HK-2 (cell line): ENCODE measurements at regions not wholly inside any gene's neighbourhood (a gene's known extent, or its start where the extent isn't known, plus 50 kb on each side); places are given as distances from the start of the nearest gene placed in this dataset.

Source experiments
- DNase-seq: peaks from one replicate; pipeline ENCODE4 v3.0.0-alpha.2; 2018; ENCODE audit not compliant: unreplicated experiment

DNA sequence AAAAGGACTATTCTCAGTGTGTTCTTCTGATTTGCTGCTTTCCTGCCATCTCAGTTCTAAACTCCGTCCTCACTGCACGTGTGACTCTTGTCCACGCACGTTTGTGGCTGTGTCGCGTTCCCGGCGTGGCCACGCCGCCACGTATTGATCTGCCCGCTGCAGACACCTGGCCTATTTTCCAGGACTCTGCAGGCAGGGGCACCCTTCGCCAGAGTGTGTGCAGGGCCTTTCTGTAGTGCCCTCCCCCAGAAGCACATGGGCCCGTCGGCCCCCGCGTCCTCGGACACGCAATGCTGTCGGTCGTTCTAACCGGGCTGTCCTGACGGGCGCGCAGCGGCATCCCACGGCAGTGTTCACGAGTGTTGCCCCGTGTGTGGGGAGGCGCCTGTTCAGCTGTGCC lies 87.6 kb downstream of the YTHDF1 start:
- no peak for DNase-seq

DNA sequence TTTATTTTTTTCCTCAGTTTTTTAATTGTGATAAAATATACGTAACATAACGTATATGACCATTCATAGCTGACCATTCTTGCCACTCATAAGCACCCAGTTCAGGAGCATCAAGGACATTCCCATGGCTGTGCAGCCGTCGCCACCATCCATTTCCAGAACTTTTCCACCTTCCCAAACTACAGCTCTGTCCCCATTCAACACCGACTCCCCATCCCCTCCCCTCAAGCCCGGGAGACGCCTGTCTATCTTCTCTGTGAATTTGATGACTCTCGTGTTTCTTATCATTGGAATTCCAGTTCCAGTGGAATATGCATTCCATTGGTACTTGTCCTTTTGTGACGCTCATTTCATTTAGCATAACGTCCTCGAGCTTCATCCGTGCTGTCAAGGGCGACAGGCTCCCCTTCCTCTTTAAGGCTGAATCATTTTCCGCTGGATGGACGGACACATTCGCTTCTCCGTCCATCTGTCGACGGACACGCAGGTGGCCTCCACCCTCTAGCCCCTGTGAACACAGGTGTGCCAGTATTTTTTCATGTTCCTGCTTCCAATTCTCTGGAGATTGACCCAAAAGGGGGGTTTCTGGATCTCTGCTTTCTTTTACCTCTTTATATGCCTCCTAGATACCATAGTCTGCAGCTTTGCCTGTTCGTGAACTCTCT lies 88.1 kb downstream of the YTHDF1 start:
- no peak for DNase-seq

DNA sequence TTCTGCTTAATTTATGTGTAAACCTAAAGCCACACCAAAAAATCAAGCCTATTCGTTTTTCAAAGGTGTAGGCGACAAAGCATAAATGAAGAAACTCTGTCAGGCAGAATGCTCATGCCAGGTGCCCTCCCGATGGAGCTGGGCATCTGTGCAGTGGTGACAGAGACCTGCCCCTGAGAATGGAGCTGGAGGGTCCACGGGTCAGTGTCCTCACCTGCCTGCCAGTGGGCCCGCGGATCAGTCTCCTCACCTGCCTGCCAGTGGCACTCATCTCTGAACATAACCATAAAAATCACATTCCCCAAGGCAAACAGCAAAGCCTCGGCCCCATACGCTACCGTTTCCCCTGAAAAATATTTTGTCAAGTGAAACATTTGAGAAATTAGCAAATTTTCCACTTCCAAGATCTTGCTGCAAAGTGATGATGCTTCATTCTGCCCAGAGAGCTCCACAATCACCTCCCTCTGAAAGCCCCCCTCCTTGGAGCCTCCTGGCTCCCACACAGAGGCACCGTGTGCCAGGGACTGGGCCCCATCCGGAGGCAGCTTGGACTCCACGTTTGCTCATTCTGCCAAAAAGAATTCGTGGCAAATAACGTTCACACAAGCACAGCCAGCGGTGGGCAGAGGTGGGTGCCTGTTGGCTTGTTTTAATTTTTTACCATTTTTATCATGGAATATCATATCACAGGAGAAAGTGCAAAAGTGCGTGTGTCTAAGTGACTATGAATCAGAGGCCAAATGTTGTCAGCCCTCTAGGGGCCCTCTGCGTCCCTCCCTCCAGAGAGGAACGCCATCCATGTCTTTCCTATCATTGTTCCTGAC lies 88.8 kb downstream of the YTHDF1 start:
- DNase-seq: no peak

DNA sequence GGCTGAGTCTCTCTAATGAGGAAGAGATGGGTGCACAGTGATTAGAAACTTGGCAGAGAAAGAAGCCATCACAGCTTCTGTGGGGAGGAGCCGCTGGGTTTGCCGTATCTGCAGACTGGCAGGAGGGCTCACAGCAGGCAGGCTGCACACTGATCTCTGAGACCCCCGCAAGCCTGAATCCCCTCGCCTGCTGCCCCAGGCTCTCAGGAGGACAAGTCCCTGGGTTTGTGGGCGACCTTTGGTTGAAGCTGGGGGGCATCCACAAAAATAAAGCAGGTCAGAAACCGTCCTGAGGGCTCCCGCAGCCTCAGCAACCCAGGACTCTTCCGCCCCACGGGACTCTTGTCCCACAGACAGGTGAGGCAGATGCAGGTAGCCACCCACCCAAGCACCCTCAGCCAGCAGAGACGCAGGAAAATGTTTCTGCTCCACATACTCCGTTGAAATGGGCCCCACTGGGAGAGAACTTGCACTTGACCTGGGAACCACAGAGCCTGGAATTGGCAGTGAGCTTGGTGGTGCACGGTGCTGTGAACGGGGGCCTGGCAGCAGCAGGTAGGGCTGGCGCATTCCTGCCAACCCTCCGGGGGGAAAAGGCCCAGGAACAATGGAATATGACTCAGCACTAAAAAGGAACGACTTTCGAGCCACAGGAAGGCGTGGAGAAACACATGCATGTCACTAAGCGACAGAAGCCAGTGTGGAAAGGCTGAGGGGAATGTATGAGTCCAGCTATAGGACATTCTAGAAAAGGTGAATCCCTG lies 89.9 kb downstream of the YTHDF1 start:
- no peak for DNase-seq

DNA sequence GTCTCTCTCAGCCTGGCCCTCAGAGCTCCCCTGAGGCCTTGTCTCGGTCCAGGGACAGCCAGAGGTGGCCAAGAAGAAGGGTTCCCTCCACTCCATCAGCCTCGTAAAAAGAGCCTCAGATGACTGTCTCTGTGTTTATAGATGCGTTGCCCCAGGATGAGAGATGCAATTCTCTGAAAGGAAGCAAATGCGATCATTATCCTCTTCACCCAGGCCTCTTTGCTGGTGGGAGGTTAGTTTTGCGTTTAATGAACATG lies 90.4 kb downstream of the YTHDF1 start:
- DNase-seq: no peak

DNA sequence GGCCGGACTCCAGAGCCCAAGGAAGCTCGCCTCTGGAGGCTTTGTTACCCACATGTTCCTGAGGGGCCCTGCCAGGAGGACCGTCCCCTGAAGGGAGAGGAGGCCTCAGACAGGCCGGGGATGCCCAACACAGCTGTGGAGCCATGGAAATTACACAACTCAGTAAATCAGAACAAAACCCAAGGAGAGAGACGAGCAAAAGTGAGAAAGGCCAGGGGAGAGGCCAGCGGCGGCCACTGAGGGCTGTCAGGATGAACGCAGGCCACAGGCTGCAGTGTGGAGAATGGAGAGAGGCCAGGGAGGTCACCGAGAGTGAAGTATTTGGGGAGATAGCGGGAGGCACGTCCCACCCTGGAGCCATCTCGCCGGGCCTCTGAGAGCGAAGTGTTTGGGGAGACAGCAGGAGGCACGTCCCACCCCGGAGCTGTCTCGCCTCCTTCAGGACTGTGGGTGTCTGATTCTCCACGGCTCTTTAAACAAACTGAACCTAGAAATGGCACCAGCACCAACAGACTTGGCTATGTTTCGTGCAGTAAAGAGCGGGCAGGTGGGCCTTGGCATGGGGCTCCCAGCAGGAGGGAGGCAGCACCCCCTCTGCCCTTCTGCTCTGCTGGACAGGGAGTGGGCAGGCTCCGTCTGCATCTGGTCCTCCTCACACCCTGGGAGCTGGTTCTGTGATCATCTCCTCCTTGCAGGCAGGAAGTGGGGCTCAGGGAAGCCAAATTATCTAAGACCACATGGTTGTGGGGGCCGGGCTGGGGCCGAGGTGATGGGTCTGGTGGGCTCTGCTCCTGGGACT lies 91.0 kb downstream of the YTHDF1 start:
- DNase-seq: no peak

DNA sequence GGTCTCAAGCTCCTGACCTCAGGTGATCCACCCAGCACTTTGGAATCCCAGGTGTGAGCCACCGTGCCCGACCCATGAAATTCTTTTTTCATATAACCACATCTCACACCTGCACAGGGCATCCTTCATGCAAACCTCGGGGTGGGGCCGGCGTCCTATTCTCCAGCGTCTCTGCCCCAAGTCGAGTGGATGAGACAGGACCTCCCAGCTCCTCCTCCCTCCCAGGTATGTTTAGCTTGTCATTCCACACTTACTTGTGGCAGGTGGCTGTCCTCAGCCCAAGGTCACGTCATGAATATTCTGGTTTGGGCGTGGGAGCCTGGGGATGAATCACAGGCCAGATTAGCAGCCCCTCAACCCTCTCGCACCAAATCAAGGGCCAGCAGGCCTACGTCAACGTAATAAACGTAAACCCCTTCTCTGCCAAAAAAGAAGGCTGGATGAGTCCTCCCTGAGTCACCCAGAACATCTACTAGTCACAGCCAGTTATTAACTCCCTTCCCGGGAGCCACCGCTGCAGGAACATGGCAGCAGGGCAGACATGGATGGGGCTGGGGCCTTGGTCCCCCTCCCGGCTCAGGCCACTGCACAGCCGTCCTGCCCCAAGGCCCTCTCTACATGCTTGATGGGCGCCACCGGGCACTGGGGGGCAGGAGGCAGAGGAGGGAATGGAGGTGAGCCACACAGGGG lies 91.7 kb downstream of the YTHDF1 start:
- DNase-seq: no peak

DNA sequence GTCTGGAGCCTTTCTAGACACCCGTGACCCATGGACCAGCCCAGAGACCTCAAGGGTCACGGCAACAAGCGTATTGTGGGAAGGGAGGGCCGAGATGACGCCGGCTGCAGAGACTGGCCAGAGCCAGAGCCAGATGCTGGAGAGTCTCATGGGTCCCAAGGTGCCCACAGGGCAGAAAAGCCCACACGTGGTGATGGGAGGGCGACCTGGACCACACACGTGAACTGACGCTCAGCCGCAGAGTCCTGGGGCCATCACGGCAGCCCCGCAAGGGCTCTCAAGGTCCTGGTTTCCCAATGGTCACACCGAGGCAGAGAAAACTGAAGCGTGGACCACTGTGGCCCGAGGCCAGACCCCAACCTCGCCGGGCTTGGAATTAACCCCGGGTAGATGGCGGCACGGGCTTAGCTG lies 92.6 kb downstream of the YTHDF1 start:
- no peak for DNase-seq

DNA sequence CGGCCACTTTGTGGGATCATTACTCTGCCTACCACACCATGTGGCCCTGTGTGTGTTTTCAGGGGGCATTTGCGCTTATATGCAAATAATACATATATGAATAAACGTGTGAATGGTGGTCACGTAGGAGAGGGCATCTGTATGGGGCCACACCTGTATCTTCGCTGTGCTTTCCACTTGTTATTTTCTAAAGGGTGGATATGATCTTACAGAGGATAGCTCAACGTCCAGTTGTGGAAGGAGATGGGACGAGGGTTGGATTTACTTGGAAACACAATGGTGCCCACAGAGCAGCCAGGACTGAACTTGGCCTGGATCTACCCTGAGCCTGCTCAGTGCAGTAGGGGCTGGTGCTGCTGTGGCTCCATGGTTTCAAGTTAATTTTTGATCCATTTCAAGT lies 93.3 kb downstream of the YTHDF1 start:
- no peak for DNase-seq

DNA sequence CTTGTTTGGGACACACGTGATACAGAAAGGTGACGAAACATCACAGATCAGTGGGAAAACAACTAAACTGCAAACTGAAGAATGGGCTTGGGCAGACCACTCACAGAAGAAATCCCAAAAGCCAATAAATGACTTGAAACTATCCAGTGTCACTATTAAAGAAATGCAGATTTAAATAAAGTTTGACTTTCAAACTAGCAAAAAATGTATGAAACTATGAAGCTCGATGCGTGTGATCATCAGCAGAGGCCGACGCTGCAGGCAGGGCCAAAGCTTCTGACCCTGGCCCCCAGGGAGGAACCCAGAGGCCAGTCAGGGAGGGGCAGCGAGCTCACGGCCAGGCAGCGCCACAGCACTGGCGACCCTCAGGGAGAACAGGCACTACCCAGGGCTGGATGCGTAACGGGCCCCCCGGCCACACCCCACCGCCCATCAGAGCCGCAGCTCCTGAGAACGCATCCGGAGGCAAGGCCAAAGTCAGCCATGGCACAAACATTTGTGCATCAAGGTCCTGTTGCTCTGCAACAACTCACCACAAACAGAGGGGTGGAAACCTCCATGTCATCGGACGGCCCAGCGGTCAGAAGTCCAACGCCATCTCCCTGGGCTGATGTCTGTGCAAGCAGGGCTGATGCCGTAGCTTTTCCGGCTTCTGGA lies 94.1 kb downstream of the YTHDF1 start:
- no peak for DNase-seq

DNA sequence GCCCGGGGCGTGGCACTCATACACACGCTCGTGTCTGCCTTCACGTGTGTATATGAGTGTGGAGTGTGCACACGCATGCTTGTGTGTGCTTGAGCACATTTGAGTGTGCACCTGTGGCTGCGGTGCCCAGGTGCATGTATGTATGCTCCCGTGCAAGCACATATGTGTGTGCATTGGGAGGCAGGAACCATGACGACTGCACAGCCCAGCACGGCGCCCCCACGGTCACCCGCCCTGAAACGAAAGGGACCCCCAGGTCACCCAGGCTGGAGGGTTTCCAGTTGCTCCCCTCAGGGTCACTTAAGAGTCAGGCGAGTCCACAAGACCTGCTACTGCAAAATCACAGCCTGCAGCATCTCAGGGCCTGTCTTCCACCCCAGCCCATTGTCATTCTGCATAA lies 94.7 kb downstream of the YTHDF1 start:
- DNase-seq: no peak

DNA sequence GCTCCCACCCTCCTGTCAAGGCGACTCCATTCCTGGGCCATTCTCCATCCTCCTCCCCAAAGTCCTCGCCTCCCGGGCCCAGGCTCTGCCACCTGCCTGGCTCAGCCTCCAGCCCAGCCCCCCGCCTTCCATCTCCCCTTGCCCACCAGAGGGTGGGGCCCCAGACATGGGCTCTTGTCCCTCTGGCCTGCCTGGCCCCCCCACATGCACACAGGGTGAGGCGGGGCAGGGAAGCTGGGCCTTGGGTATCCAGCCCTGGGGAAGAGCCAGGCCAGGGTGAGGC lies 95.2 kb downstream of the YTHDF1 start:
- no peak for DNase-seq

DNA sequence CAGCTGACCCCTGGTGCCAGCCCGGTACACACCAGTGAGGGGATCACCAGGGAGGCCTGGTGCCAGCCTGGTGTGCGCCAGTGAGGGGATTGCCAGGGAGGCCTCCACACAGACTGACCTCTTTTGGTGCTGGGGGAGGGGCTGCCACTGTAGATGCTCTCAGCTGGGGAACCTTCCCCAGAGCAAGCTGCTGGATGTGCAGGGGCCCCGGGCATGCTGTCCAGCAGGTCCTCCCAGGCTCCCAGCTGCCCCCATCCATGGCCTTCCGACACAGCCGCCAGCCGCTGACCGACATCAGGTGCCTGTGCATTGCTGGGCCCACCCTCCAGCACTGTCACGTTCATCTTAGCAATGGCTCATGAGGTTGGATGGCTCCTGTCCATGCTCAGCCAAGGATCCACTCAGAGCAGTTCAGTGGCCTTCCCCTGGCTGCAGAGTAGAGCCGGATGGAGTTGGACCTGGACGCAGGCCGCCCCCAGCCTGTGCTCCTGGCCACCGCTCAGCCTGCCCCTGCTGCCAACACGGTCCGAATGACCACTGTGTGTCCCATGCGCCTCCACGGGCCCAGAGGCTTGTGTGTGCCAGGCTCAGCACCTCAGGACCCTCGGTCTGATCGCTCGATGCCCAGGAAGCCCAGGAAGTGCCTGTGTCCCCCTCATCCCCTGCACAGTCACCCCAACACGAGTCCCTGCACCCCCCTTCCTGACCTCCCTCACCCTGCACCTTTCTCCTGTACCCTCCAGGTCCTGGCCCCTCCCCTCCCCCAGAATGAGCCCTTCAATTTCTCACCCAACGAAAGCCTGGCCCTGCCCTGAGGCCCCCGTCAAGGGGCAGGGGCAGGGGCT lies 95.7 kb downstream of the YTHDF1 start:
- no peak for DNase-seq

DNA sequence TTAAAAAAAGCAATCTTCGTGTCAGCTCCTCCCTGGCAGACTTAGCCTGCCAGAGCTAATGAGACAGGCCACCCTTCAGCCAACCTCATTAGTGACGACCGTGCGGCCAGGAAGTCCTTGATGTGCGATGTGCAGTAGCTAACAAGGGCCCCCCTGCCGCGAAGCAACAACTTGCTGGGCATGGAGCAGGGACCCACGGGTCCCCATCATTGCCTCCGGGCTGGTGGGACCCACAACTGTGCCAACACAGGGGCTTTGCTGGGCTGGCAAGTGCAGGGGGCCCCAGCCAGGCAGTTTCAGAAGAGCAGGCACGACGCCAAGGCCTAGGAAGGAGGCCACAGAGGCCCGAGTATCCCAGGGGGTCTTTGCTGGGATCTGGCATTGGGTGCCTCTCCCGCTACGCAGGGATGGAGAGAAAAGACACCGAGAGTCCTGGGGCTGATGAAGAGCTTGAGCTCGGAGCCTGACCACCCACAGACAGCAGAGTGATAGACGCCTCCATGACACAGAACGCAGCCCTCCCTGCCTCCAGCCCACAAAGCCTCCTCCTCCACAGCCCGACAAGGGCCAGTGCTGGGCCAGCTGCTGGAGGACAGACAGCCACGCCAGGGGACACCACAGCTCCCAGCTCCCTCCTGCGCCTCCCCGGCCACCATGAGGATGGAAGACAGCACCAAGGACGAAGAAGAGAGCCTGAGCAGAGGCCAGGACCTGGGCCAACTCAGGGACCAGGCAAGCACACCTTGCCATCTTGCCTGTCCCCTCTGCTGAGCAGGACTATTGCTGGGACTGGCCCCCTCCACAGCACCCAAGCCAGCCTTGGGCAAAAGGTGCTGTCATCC lies 96.6 kb downstream of the YTHDF1 start:
- DNase-seq: no peak

DNA sequence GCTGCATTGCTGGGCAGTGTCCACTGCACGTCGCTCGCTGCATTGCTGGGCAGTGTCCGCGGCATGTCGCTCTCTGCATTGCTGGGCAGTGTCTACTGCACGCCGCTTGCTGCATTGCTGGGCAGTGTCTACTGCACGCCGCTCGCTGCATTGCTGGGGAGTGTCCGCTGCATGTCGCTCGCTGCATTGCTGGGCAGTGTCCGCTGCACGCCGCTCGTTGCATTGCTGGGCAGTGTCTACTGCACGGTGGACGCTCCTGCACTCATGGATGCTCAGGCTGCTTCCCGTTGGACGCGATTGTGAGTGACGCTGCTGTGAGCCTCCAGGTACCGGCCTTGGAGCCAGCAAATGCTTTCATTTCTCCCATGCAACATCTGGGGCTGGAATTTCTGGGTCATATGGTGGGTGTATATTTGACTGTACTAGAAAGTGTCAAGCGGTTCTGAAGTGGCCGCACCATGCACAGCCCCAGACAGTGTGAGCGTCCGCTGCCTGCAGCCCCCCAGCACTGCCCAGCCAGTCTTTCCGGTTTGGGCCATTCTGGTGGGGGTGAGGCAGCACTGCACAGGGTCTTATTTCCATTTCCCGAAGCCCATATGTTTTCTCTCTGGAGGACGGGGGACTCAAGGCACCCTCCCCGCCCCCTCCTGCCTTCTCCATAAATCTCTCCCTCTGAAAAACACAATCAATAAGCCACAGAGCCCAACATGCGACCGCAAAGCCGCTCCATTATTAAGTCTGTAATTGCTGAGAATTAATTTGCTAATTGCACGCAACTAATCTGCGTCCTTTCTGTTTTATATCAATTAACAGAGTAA lies 97.4 kb downstream of the YTHDF1 start:
- no peak for DNase-seq

DNA sequence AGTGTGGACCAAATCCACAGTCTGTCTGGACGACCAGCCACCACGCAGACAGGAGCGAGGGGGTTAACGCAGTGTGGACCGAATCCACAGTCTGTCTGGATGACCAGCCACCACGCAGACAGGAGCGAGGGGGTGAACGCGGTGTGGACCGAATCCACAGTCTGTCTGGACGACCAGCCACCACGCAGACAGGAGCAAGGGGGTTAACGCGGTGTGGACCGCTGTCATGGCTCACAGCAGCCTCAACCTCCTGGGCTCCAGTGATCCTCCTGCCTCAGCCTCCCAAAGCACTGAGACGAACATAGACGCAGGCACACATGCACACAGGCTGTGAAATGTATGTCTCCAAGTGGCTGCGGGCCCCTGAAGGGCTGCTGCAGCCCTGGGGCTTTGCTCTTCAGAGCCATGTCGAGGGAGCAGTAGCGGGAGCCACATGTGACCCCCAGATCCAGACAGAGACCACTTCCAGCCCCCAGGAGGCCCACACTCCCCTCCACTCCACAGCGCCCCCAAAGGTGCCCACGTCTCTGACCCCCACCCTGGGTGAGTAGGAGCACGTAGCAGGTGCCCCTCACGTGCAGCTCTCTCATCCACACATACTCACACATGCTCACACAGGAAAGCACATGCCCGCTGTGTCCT lies 98.1 kb downstream of the YTHDF1 start:
- DNase-seq: no peak

DNA sequence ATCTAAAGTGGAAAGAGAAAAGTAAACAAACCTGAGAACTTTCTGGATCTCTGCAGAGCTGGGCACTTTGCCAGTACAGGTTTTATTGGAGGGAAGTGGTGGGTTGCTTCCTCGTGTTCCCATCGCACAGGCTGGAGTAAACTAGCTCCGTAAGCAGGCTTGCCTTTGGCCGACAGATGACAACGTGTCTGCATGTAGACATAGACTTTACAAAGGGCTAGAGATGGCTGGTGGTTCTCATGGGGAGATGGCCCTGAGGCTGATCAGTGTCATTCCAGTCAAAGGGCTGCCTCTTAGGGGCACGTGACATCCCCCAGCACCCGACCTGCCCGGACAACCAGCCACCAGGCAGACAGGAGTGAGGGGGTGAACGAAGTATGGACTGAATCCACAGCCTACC lies 98.8 kb downstream of the YTHDF1 start:
- DNase-seq: no peak
